HepG2 (cell line): ENCODE measurements at regions not wholly inside any gene's neighbourhood (a gene's known extent, or its start where the extent isn't known, plus 50 kb on each side); places are given as distances from the start of the nearest gene placed in this dataset.

Experiments used
- ELF1 ChIP-seq: sonication (generic); formaldehyde crosslinking; IDR thresholded peaks from 2 replicates; pipeline ENCODE4 v1.4.0; 2020; ENCODE audit warnings: missing genetic modification reagents
- FOXA1 ChIP-seq, 2 experiments: fragments of 450-650 bp in 1 of 2; sonication (generic) in 1 of 2; formaldehyde crosslinking in 1 of 2; IDR thresholded peaks; 2 replicates each; pipeline versions ENCODE4 v1.4.0 to v1.6.1; 2016 to 2020; ENCODE audit warnings: missing genetic modification reagents in 1 of 2
- FOXP1 ChIP-seq, 2 experiments: fragments of 450-650 bp in 1 of 2; IDR thresholded peaks; 2 replicates each; pipeline ENCODE4 v1.6.1; 2017 to 2018; ENCODE audit warnings: antibody characterized with exemption in 1 of 2
- HNF4A ChIP-seq: sonication (generic); formaldehyde crosslinking; IDR thresholded peaks from 2 replicates; pipeline ENCODE4 v1.4.0; 2020; ENCODE audit warnings: missing genetic modification reagents
- KAT2B ChIP-seq: fragments of 150-350 bp; IDR thresholded peaks from 2 replicates; pipeline ENCODE4 v1.6.1; 2014; ENCODE audit warnings: low read depth, low read length, borderline replicate concordance
- MIXL1 ChIP-seq: IDR thresholded peaks from 2 replicates; pipeline ENCODE4 v1.6.1; 2016
- NFIC ChIP-seq: IDR thresholded peaks from 2 replicates; pipeline ENCODE4 v1.6.1; 2012; ENCODE audit warnings: mild to moderate bottlenecking, low read length, inconsistent platforms
- NR2F6 ChIP-seq, 2 experiments: IDR thresholded peaks; 2 replicates each; pipeline ENCODE4 v1.6.1; 2016; ENCODE audit warnings: antibody characterized with exemption in 1 of 2, mild to moderate bottlenecking in 1 of 2
- TCF7L2 ChIP-seq: IDR thresholded peaks from 2 replicates; pipeline ENCODE4 v1.6.1; 2011; ENCODE audit warnings: mild to moderate bottlenecking, low read depth, low read length, moderate library complexity
- TSC22D2 ChIP-seq: sonication (generic); formaldehyde crosslinking; IDR thresholded peaks from 2 replicates; pipeline ENCODE4 v1.5.1; 2020; ENCODE audit warnings: missing genetic modification reagents, mild to moderate bottlenecking, borderline replicate concordance
- ZMAT5 ChIP-seq: sonication (generic); formaldehyde crosslinking; IDR thresholded peaks from 2 replicates; pipeline ENCODE4 v1.5.0; 2020; ENCODE audit warnings: mild to moderate bottlenecking, low read depth, missing genetic modification reagents, borderline replicate concordance
- ZNF510 ChIP-seq: sonication (generic); formaldehyde crosslinking; IDR thresholded peaks from 2 replicates; pipeline ENCODE4 v1.4.0; 2020; ENCODE audit warnings: low read depth, mild to moderate bottlenecking, missing genetic modification reagents
- ZSCAN5A ChIP-seq: sonication (generic); formaldehyde crosslinking; IDR thresholded peaks from 2 replicates; pipeline ENCODE4 v1.8.0; 2022; ENCODE audit warnings: mild to moderate bottlenecking, missing genetic modification reagents, borderline replicate concordance
- TF ChIP-seq, protein P1 (sequence below): IDR thresholded peaks from 2 replicates; pipeline ENCODE4 v1.6.1; 2016; ENCODE audit warnings: low read depth, missing genetic modification reagents, missing compliant biosample characterization
- TF ChIP-seq, protein P2 (sequence below): sonication (generic); formaldehyde crosslinking; IDR thresholded peaks from 2 replicates; pipeline ENCODE4 v1.4.0; 2020; ENCODE audit warnings: mild to moderate bottlenecking, missing genetic modification reagents, borderline replicate concordance
- TF ChIP-seq, protein P3 (sequence below): sonication (generic); formaldehyde crosslinking; IDR thresholded peaks from 2 replicates; pipeline ENCODE4 v1.5.0; 2020; ENCODE audit warnings: missing genetic modification reagents, mild to moderate bottlenecking, borderline replicate concordance

GRCh38 chr13:74024856-74025255 is 109.3 kb downstream of the KLF12 start (continued):
- TF ChIP-seq, protein P1, sequence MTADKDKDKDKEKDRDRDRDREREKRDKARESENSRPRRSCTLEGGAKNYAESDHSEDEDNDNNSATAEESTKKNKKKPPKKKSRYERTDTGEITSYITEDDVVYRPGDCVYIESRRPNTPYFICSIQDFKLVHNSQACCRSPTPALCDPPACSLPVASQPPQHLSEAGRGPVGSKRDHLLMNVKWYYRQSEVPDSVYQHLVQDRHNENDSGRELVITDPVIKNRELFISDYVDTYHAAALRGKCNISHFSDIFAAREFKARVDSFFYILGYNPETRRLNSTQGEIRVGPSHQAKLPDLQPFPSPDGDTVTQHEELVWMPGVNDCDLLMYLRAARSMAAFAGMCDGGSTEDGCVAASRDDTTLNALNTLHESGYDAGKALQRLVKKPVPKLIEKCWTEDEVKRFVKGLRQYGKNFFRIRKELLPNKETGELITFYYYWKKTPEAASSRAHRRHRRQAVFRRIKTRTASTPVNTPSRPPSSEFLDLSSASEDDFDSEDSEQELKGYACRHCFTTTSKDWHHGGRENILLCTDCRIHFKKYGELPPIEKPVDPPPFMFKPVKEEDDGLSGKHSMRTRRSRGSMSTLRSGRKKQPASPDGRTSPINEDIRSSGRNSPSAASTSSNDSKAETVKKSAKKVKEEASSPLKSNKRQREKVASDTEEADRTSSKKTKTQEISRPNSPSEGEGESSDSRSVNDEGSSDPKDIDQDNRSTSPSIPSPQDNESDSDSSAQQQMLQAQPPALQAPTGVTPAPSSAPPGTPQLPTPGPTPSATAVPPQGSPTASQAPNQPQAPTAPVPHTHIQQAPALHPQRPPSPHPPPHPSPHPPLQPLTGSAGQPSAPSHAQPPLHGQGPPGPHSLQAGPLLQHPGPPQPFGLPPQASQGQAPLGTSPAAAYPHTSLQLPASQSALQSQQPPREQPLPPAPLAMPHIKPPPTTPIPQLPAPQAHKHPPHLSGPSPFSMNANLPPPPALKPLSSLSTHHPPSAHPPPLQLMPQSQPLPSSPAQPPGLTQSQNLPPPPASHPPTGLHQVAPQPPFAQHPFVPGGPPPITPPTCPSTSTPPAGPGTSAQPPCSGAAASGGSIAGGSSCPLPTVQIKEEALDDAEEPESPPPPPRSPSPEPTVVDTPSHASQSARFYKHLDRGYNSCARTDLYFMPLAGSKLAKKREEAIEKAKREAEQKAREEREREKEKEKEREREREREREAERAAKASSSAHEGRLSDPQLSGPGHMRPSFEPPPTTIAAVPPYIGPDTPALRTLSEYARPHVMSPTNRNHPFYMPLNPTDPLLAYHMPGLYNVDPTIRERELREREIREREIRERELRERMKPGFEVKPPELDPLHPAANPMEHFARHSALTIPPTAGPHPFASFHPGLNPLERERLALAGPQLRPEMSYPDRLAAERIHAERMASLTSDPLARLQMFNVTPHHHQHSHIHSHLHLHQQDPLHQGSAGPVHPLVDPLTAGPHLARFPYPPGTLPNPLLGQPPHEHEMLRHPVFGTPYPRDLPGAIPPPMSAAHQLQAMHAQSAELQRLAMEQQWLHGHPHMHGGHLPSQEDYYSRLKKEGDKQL (CRISPR knock-in tag): peak; percentile 52; the same call in 1 of the 2 replicates
- no peak for TF ChIP-seq ELF1 (CRISPR knock-in tag)
- TF ChIP-seq ZNF510 (CRISPR knock-in tag): no peak
- TF ChIP-seq ZSCAN5A: no peak
- no peak for TF ChIP-seq KAT2B
- TF ChIP-seq, protein P2, sequence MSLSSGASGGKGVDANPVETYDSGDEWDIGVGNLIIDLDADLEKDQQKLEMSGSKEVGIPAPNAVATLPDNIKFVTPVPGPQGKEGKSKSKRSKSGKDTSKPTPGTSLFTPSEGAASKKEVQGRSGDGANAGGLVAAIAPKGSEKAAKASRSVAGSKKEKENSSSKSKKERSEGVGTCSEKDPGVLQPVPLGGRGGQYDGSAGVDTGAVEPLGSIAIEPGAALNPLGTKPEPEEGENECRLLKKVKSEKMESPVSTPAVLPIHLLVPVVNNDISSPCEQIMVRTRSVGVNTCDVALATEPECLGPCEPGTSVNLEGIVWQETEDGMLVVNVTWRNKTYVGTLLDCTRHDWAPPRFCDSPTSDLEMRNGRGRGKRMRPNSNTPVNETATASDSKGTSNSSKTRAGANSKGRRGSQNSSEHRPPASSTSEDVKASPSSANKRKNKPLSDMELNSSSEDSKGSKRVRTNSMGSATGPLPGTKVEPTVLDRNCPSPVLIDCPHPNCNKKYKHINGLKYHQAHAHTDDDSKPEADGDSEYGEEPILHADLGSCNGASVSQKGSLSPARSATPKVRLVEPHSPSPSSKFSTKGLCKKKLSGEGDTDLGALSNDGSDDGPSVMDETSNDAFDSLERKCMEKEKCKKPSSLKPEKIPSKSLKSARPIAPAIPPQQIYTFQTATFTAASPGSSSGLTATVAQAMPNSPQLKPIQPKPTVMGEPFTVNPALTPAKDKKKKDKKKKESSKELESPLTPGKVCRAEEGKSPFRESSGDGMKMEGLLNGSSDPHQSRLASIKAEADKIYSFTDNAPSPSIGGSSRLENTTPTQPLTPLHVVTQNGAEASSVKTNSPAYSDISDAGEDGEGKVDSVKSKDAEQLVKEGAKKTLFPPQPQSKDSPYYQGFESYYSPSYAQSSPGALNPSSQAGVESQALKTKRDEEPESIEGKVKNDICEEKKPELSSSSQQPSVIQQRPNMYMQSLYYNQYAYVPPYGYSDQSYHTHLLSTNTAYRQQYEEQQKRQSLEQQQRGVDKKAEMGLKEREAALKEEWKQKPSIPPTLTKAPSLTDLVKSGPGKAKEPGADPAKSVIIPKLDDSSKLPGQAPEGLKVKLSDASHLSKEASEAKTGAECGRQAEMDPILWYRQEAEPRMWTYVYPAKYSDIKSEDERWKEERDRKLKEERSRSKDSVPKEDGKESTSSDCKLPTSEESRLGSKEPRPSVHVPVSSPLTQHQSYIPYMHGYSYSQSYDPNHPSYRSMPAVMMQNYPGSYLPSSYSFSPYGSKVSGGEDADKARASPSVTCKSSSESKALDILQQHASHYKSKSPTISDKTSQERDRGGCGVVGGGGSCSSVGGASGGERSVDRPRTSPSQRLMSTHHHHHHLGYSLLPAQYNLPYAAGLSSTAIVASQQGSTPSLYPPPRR: peak; percentile 91
- TF ChIP-seq HNF4A (CRISPR knock-in tag): peak; percentile 76
- TF ChIP-seq TCF7L2: peak; percentile 45; the same call in 1 of the 2 replicates
- TF ChIP-seq TSC22D2: no peak
- TF ChIP-seq NFIC: peak; percentile 86
- TF ChIP-seq FOXP1 (IDR thresholded peaks at IDR 0.05): no peak
- TF ChIP-seq FOXP1 (CRISPR knock-in tag; IDR thresholded peaks at IDR 0.05): peak; percentile 80
- peak; percentile 31; the same call in 1 of the 2 replicates for TF ChIP-seq NR2F6 (IDR thresholded peaks at IDR 0.05)
- TF ChIP-seq NR2F6 (CRISPR knock-in tag; IDR thresholded peaks at IDR 0.05): 0 out of 2 replicates have a peak, but pooled peaks have one; percentile 9
- no peak for TF ChIP-seq FOXA1 (IDR thresholded peaks at IDR 0.05)
- peak; percentile 62 for TF ChIP-seq FOXA1 (CRISPR knock-in tag; IDR thresholded peaks at IDR 0.05)
- no peak for TF ChIP-seq ZMAT5 (CRISPR knock-in tag)
- peak; percentile 57; the same call in 1 of the 2 replicates for TF ChIP-seq MIXL1 (CRISPR knock-in tag)
- TF ChIP-seq, protein P3, sequence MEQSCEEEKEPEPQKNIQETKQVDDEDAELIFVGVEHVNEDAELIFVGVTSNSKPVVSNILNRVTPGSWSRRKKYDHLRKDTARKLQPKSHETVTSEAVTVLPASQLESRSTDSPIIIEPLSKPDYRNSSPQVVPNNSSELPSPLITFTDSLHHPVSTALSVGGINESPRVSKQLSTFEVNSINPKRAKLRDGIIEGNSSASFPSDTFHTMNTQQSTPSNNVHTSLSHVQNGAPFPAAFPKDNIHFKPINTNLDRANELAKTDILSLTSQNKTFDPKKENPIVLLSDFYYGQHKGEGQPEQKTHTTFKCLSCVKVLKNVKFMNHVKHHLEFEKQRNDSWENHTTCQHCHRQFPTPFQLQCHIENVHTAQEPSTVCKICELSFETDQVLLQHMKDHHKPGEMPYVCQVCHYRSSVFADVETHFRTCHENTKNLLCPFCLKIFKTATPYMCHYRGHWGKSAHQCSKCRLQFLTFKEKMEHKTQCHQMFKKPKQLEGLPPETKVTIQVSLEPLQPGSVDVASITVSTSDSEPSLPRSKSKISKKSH: no peak
